Cortex of kidney (tissue), 1 donor: ENCODE measurements at regions not wholly inside any gene's neighbourhood (a gene's known extent, or its start where the extent isn't known, plus 50 kb on each side); places are given as distances from the start of the nearest gene placed in this dataset.

ENCODE experiments used
- DNase-seq: peaks from one replicate; lab custom pipeline; 2025; lab: John Stamatoyannopoulos, UW

GRCh38 chr2:41580806-41581205 lies 467.0 kb upstream of the PKDCC start:
- no peak for DNase-seq

- DNase-seq, result no peak
Observed at GRCh38 chr2:41595240-41595639, 452.6 kb upstream of the PKDCC start.

- no peak for DNase-seq
Observed at GRCh38 chr2:41597680-41598079, 450.1 kb upstream of the PKDCC start.

- no peak for DNase-seq
Observed at GRCh38 chr2:41598161-41598894, 449.5 kb upstream of the PKDCC start.

GRCh38 chr2:41600460-41600859 lies 447.4 kb upstream of the PKDCC start:
- DNase-seq, result no peak

GRCh38 chr2:41602341-41602740 lies 445.5 kb upstream of the PKDCC start:
- no peak for DNase-seq

- DNase-seq, result no peak
Observed at GRCh38 chr2:41605311-41605710, 442.5 kb upstream of the PKDCC start.

GRCh38 chr2:41605914-41606313 lies 441.9 kb upstream of the PKDCC start:
- no peak for DNase-seq

- DNase-seq, result no peak
Observed at GRCh38 chr2:41610501-41611190, 437.2 kb upstream of the PKDCC start.

GRCh38 chr2:41618754-41619153 lies 429.1 kb upstream of the PKDCC start:
- no peak for DNase-seq

GRCh38 chr2:41621095-41621494 lies 426.7 kb upstream of the PKDCC start:
- no peak for DNase-seq

GRCh38 chr2:41621563-41621962 lies 426.3 kb upstream of the PKDCC start:
- DNase-seq, result no peak

- no peak for DNase-seq
Observed at GRCh38 chr2:41622301-41622700, 425.5 kb upstream of the PKDCC start.

- no peak for DNase-seq
Observed at GRCh38 chr2:41626936-41627335, 420.9 kb upstream of the PKDCC start.

GRCh38 chr2:41634686-41635085 lies 413.1 kb upstream of the PKDCC start:
- no peak for DNase-seq

GRCh38 chr2:41644936-41645335 lies 402.9 kb upstream of the PKDCC start:
- DNase-seq, result no peak

- DNase-seq, result no peak
Observed at GRCh38 chr2:41647468-41648050, 400.3 kb upstream of the PKDCC start.

- no peak for DNase-seq
Observed at GRCh38 chr2:41657226-41657625, 390.6 kb upstream of the PKDCC start.

- no peak for DNase-seq
Observed at GRCh38 chr2:41659758-41660157, 388.1 kb upstream of the PKDCC start.

GRCh38 chr2:41662461-41662860 lies 385.4 kb upstream of the PKDCC start:
- no peak for DNase-seq

GRCh38 chr2:41663056-41663455 lies 384.8 kb upstream of the PKDCC start:
- no peak for DNase-seq

GRCh38 chr2:41668529-41668928 lies 379.3 kb upstream of the PKDCC start:
- no peak for DNase-seq

- DNase-seq, result no peak
Observed at GRCh38 chr2:41678639-41679038, 369.2 kb upstream of the PKDCC start.
